SIG-M5 (cell line): ENCODE measurements at regions not wholly inside any gene's neighbourhood (a gene's known extent, or its start where the extent isn't known, plus 50 kb on each side); places are given as distances from the start of the nearest gene placed in this dataset.
"Not testable (repeated sequence)": the region's sequence is repeated elsewhere in the genome, so short reads cannot be mapped to it uniquely, and the experiment has no call there.

Source experiments
- DNase-seq: peaks from one replicate; lab custom pipeline; 2025; lab: John Stamatoyannopoulos, UW

DNA sequence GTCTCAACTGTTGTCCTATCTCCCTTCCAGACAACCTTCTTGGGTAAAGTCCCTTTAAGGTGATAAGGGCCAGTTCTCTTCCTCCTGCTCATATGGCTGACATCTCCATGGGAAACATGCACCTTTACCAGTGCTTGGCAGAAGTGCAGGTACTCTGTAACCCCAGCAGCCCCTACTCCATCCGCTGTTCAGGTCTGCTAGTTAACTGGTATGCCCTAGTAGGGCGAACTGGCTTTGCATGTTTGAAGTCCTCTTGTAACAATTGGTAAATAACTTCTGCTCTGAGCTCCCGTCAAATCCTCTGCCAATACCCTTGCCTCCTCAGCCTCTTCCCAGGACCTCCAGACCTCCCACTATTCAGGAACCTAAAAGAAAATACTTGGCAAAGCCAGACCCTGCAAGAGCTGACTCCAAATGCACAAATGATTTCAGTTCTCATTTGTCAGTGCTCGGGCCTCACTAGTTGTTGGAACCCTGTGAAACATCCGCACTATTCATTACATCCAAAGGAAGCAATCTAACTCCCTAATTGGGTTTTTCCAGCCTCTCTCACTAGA lies 703.7 kb downstream of the MAFB start:
- DNase-seq: no peak

- no peak for DNase-seq
Measured at GRCh38 chr20:39983655-39984054, 705.4 kb downstream of the MAFB start.

DNA sequence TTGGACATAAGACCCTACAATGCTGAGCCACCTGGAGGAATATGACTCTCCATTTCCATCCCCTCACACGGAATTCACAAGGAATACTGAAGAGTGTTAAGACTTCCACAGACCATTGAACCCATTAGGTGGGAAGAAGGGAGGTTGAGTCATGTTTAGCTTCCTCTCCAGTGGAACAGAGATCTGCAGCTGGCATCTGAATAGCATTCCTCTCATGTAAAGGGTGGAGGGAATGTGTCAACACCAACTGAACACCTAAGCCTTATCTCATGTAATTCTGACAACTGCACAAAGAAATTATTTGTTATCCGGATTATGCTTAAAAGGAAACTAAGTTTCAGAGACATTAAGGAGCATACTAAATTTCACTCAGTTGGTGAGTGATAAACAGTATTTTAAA lies 705.9 kb downstream of the MAFB start:
- DNase-seq: no peak

DNA sequence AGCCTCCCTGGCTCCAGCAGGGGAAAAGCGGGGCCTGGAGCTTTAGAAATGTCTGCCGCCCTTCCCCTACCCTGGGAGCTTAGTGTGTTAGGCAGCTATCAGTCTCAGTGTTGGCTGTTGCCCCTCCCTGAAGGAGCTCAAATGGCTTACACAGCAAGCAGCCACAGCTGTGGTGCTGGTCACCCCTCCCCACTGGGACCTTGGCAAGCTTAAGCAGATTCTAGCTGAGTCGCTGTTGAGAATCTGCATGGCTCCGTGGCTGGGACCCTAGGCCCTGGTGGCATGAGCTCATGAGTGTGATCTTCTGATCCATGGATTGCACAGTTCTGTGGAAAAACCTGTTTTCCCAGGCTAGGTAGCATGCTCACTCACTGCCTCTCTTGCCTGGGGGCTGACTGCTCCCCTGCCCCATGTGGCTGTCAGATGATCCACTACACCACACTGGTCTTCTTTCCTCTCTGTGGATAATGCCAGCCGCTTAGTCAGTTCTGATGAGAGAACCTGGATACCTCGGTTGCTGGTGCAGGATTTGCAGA lies 714.0 kb downstream of the MAFB start:
- no peak for DNase-seq

- no peak for DNase-seq
Measured at GRCh38 chr20:39968495-39968894, 720.5 kb downstream of the MAFB start.

DNA sequence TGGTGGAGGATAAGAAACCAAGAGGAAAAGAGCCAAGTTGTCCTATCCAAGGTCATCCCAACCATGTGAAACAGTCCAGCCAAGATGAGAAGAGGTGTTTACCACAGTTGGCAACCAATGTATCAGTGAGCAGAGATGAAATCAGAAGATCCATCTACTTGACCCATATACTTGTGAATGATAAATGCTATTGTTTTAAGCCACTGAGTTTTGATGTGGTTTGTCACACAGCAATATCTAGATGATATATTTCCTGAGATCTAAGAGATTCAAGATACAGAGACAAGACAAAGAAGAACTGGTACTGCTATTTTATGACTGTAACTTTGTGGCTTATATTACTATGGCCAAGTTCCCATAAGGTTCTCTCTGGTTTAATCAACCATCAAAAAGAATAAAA lies 721.2 kb downstream of the MAFB start:
- DNase-seq: no peak

DNA sequence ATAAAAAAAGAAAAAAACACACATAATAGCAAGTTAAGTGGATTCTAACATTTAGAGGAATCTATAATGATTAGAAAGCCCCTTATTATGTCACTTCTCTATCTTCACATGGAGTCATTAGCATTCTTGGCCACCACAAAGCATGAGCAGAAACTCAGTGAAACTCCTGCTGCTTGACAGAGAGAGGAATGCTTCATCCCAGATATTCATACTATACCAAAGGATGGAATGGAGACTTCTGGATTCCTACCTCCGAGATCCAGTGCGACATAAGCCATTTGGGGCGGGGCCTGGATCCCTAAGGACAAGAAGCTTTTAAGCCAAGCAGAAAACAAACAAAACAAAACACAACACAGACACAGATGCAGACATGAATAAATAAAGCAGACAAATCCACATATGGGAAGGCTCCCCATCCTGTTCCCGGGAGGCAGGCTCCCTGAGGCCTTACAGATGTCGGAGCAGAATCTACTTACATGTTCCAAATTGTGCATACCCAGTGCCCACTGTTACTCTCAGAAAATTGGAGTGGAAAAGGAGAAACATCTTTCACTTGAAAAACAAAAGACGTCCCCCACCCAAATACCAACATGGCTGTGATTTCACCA lies 727.3 kb downstream of the MAFB start:
- no peak for DNase-seq

DNA sequence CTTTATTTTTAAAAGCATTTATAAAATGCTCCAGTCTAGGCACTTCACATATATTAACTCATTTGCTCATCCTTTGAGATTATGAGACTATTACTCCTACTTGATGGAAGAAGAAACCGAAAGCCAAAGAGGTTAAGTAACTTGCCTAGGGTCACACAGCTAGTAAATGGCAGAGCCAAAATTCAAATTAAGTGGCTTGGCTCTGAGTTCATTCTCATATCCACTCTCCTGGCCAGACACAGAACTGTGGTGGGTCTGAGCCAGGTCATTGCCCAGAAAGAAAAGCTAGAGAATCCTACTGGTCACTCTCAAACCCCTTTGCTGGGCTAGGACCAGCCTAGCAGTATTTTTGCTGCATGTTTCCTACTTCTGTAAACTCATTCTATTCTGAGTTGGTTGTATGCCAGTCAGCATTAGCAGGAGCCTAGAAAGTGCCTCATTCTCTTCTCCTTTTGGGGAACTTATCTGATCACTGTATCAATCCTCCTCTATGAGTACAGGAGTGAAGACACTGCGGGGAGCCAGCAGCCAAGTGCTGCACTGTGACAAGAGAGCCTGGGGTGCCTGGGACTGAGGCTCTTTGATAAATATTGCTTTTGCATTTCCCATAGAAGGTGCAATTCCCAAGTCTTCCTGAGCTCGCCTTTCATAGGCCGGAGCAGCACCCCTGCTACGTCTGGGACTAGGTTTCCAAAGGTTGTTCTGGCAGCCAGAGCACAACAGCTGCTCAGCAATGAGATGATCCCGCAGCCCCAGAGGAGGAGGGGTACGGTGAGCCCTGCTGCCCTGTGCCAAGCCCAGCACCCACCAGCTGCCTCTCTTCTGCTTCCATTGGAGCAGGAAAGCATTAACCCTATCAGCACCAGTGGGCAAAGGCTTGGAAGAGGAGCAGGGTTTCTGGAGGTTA lies 728.3 kb downstream of the MAFB start:
- DNase-seq: no peak

- not testable (repeated sequence) for DNase-seq
Measured at GRCh38 chr20:39957911-39958310, 731.1 kb downstream of the MAFB start.

GRCh38 chr20:39954621-39955020 lies 734.4 kb downstream of the MAFB start:
- DNase-seq: no peak

GRCh38 chr20:39946931-39947330 lies 742.1 kb downstream of the MAFB start:
- DNase-seq: no peak

- no peak for DNase-seq
Measured at GRCh38 chr20:39946053-39946810, 742.8 kb downstream of the MAFB start.

- DNase-seq: no peak
Measured at GRCh38 chr20:39944861-39945260, 744.2 kb downstream of the MAFB start.

DNA sequence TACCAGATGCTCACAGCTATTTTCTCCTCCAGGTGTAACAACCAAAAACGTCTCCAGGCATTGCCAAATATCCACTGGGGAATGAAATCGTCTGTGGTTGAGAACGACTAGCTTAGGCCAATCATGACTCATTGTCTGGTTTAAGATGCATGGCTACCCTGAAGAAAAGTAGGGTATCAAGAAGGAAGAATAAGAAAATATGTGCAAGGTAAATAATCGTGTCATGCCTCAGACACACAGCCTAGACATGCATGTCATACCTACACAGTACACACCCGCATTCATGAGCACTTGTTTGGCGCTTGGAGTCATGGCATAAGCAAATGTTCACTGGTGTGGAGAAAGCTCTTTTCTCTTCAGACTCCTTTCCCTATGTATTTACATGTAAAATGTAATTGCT lies 745.7 kb downstream of the MAFB start:
- DNase-seq: no peak

- no peak for DNase-seq
Measured at GRCh38 chr20:39941245-39941644, 747.8 kb downstream of the MAFB start.

DNA sequence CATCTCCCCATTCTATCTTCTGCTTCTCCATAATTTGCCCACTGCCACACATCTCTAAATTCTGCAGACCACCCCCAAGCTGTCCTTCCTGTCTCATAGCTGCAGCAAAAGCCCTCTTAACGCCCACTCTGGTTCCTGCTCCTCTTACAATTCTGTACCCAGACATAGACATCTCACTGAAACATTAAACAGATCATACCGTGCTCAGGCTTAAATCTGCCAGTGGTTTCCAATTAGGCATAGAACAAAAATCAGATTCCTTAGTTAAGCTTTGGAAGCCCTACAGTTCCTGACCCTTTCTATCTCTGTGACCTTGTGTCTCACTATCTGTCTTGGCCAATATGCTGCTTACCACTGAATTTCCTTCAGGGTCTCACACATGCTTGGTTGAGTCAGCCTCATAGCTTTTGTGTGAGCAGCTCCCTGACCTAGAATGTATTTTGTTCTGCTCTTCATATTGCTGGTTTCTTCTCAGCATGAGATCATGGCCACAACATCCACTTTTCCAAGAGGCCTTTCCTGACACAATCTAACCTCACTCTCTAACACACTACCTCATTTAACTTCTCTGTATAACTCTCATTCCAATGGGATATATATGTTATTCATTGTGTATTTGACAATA lies 749.7 kb downstream of the MAFB start:
- DNase-seq: no peak

DNA sequence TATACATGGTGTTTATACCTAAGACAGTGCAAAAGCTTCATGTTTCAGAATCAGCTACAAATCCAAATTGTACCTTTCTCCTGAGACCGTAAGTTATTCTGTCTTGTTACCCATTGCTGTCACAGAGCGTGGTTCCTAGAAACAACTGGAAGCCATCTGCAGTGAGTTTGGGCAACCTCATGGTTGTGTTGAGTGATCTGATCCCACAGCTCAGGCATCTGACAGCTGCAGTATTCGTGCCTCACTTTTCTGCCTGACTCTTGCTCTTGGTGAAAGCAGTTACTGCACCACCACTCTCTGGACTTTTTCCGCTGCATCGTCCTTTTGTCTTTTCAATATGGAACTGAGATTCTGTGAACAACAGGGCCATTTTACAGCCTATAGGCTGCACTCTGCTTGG lies 752.6 kb downstream of the MAFB start:
- DNase-seq: no peak

GRCh38 chr20:39935901-39936300 lies 753.1 kb downstream of the MAFB start:
- DNase-seq: no peak

DNA sequence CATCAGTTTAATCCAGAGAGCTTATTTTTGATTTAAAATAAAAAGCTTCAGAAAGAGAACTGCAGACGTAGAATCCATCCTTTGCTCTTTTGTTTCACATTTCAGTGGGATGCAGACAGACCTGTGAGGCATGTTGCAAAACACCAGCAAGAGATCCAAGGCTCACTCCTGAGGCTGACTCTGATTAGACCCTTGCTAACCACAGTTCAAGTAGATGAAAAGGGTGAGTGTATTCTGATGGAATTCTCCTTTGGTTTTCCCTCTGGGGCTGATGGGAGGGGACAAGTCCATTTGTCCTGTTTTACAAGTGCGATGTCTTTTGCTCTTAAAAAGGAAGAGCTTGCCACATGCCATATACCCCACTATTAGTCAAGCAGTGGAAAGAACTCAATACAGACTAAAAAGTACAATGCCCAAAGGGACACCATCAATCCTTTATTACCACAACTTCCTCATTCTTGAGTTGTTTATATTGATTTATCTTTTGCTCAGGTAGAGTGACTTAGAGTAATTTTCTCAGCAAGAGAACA lies 772.7 kb downstream of the MAFB start:
- no peak for DNase-seq

DNA sequence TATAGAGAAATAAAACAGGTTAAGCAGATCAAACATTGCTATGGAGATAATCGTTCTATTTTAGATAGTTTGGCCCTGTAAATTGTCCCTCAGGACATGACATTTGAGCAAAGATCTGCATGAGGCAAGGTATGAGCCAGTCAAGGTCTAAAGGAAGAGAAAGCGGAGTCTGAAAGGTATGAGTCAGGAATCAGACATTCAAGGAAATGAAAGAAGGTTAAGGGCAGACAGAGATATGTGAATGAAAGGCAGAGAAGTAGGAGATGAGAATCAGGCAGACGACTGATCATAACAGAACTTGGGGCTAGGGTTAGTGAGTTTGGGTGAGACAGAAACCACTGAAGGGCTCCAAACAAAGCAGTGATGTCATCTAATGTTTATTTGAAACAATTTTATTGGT lies 775.8 kb downstream of the MAFB start:
- DNase-seq: no peak

DNA sequence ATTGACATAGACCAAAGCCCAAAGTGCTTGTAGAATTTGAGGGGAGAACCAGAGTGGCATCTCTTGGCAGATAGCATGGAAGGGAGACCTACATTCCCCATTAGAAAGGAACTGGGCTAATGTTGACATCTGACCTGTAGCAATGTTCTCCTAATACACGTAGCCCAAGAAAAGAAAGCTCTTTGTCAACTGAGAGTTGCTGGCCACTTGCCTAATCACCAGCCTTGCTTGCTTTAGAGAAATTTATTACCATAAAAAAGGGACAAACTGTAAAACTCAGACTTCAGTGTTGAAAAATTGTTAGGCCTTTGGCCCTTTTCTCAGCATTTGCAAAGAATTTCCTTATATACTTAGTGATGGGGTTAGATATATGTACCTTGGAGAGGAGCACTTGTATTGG lies 777.5 kb downstream of the MAFB start:
- no peak for DNase-seq

DNA sequence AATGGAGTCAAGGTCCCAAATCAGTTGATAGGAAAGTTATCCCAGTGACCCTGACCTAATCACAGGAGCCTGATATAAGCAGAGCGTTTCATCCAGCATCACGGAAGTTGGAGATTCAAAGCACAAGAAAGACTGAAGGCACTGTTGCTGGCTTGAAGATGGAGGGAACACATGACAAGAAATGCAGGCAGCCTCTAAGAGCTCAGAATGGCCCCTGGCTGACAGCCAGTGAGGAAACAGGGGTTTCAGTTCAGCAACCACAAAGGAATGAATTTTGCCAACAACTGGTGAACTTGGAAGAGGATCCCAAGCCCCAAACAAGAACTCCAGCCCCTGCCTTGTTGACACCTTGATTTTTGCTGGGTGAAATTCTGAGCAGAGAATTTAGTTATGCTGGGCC lies 778.5 kb downstream of the MAFB start:
- DNase-seq: no peak
